ENCODE measurements at regions not wholly inside any gene's neighbourhood (a gene's known extent, or its start where the extent isn't known, plus 50 kb on each side); places are given as distances from the start of the nearest gene placed in this dataset.

DNA sequence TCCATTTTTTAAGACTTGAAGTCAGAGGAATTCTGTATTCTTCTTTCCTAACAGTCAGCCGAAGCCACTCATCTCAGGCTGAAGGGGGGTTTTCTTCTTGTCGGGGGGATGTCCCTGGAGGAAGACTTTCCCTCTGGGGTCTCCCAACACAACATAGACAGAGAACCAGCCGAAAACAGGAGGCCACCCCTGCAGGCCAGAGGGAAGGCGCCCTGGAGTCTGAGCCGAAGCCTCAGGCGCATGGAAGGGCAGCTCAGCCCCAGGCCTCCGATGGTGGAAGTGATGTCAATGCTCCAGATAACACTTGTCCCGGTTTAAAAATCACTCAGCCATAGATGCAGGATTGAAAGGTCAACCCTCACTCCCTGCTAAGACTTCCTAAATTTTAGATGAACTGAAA is 1393.0 kb downstream of the TBC1D22A start:
- no peak for TF ChIP-seq CTCF (conservative IDR thresholded peaks at IDR 0.05; ENCODE audit: low read depth, low read length)
- TF ChIP-seq SMC3 (IDR thresholded peaks at IDR 0.05; ENCODE audit: low read depth, low read length) = no peak
- no peak for TF ChIP-seq CEBPB (IDR thresholded peaks at IDR 0.05; ENCODE audit: low read depth, low read length)
- no peak for TF ChIP-seq RCOR1 (IDR thresholded peaks at IDR 0.05; ENCODE audit: insufficient replicate concordance, low read length)
- TF ChIP-seq MAZ (IDR thresholded peaks at IDR 0.05; ENCODE audit: borderline replicate concordance, low read depth, low read length) = no peak
- no peak for TF ChIP-seq RFX5 (IDR thresholded peaks at IDR 0.05; ENCODE audit: low read depth, low read length)
- TF ChIP-seq POLR2A (IDR thresholded peaks at IDR 0.05; ENCODE audit: low read depth, low read length) = no peak
- no peak for TF ChIP-seq BHLHE40 (IDR thresholded peaks at IDR 0.05; ENCODE audit: low read depth, low read length)
- no peak for TF ChIP-seq CHD1 (IDR thresholded peaks at IDR 0.05; ENCODE audit: low read depth, low read length)
- no peak for TF ChIP-seq MXI1 (IDR thresholded peaks at IDR 0.05; ENCODE audit: borderline replicate concordance, low read depth, low read length)

All from IMR-90 (cell line).